GM18511 (cell line): ENCODE measurements at regions not wholly inside any gene's neighbourhood (a gene's known extent, or its start where the extent isn't known, plus 50 kb on each side); places are given as distances from the start of the nearest gene placed in this dataset.
"Not testable (repeated sequence)": the region's sequence is repeated elsewhere in the genome, so short reads cannot be mapped to it uniquely, and the experiment has no call there.

Experiments
- ATAC-seq: cut with Tn5 transposase; IDR thresholded peaks from one replicate; pipeline ENCODE4 v1.9.1; 2021; ENCODE audit warnings: mild to moderate bottlenecking, moderate library complexity; ENCODE audit not compliant: unreplicated experiment

DNA sequence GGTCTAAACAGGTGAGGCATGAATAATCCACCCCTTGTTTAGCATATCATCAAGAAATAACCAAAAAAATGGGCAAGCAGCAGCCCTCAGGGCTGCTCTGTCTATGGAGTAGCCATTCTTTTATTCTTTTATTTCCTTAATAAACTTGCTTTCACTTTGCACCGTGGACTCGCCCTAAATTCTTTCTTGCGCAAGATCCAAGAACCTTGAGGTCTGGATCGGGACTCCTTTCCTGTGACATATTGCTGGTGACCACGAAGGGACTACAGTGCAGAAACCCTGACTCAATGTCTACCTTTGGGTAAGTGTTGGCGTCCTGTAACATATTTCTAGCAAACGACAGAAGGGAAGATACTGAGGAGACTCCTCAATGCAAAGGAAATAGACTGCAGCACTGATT, 1099.2 kb downstream of the FAM181B start:
- no peak for ATAC-seq

DNA sequence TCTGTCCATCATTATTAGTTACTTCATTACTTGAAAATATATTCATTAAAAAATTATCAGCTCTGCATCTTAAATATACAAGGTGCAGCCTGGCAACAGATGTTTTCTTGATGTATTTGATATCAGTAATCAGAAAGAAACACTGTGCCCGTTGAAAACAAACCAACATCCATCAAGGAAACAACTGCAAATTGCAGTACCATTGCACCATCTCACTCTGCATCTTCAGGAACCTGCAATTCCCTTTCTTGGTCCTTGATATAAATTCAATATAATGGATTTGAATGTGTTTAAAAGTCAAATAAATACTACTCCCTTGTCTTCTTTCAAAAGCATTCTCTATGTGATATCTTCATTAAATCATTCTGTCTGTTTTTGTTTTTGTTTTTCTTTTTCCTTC, 1131.2 kb downstream of the FAM181B start:
- no peak for ATAC-seq

DNA sequence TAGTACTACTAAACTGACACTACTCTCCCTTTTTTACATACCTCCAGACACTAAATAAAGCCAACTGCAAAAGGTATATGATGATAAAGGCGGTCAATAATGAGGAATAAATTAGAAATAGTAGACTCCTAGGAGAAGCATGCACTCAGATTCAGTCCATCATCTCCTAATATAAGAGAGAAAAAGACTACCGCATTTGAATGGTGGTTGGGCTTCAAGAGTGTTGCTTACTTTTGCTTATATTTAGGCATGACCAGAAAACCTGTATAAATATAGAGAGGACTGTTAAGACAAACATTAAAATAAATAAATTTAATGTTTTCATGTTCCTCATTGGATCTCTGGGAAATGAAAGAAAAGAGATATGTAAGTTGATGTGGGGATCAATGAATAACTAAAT, 1137.0 kb downstream of the FAM181B start:
- no peak for ATAC-seq

- no peak for ATAC-seq
These were observed 1148.2 kb downstream of the FAM181B start for GRCh38 chr11:81585390-81585933.

- ATAC-seq, result no peak
These were observed 1154.3 kb downstream of the FAM181B start for GRCh38 chr11:81579339-81579738.

DNA sequence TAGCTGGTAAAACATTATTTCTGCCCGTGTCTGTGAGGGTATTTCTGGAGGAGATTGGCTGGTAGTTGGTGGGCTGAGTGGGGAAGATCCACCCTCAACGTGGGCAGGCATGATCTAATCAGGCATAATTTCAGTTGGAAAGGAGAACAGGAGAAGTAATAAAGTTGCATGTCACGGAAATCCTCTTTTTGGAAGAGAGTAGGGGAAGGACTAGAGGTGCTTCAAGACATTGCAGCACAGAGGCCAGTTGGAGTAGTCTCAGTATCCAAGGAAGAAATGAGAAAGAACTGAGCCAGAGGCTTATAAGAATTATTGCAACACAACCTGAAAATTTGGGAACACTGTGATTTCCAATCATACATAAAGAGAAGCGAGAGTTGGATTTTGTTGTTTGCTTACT, 1155.1 kb downstream of the FAM181B start:
- ATAC-seq, result no peak

GRCh38 chr11:81574301-81574700, 1159.4 kb downstream of the FAM181B start:
- no peak for ATAC-seq

GRCh38 chr11:81573367-81573766, 1160.3 kb downstream of the FAM181B start:
- ATAC-seq, result no peak

DNA sequence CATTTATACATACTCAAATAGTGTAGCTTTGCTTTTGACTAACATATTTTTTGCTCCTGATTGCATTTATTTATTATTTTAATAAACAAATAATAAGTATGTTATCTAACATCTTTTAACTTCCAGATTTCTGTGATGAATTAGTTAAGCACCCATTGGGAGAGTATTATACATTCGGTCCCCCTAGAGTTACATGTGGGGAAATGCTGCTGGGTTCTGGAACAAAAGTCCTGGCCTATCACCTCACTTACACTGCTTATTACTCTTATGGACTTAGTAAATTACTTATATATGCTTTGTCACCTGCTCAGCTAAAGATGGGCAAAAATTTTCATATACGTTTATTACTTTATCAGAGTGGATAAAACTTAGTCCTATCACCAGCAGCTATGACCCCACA, 1163.0 kb downstream of the FAM181B start:
- ATAC-seq, result no peak

DNA sequence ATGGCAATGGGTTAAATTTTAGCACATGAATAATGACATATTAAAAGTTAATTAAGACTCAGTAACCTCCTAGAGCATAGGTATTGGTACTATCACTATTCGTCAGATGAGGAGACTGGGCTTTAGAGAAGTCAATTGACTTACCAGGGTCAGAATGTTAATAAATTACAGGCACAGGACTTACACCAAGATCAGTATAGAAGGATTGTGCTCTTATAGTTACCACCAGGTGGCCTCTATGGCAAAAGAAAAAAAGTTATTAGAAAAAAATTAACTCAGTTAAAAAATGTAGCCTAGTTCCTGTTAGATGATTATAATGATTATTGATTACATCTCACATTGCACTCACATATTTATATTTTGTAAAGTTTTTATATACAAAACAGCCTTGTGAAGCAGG, 1163.7 kb downstream of the FAM181B start:
- no peak for ATAC-seq

GRCh38 chr11:81568918-81569317, 1164.7 kb downstream of the FAM181B start:
- ATAC-seq, result no peak

GRCh38 chr11:81548123-81548522, 1185.5 kb downstream of the FAM181B start:
- no peak for ATAC-seq

DNA sequence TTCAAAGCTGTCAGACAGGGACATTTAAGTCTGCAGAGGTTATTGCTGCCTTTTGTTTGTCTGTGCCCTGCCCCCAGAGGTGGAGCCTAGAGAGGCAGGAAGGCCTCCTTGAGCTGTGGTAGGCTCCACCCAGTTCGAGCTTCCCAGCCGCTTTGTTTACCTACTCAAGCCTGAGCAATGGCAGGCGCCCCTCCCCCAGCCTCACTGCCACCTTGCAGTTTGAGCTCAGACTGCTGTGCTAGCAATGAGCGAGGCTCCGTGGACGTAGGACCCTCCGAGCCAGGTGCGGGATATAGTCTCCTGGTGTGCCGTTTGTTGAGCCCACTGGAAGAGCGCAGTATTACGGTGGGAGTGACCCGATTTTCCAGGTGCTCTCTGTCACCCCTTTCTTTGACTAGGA, 1193.9 kb downstream of the FAM181B start:
- not testable (repeated sequence) for ATAC-seq

DNA sequence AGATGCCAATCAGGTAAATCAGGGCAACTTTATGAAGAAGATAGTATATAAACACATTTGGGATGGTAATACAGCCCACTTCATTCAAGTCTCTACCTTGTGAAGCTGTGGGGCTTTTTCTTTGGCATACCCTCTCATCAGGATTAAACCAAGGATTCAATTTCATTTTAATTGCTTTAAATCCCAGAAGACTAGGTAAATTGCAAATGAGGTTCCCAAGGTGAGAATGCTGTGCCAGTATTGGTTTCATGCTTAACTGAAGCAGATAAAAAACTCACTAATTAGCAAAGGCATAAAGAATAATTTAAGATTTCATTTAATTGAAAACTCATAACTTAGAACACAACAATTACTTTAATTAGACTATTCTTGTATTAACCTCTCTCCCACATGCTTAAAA, 1218.1 kb downstream of the FAM181B start:
- ATAC-seq, result no peak

DNA sequence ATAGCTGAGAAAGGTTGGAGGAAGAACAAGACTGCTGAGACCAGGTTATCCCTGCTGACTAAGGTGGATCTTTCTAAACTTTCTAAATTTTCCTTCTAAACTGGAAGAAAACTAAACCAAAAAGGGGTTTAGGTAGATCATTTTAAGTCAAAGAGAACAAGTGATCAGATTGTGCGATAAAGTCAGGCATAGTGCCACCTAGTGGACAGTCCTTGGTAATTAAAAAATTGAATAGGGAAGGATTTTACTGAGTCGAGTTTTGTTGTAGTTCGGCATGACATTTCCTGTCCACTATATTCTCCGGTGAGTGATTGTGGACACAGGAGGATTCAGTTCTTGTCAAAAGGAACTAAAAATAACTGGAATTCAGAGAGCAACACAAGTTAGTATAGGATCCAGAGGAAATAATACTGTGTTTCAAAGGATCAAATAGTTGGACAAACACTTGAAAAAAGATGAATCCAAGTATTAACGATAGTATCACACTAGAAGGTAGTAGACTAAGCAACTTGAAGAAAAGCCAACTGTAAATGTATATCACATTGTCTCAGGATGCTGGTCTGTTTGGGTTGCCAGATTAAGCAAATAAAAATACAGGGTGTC, 1236.4 kb downstream of the FAM181B start:
- ATAC-seq, result peak; percentile 74

GRCh38 chr11:81496601-81497000, 1237.1 kb downstream of the FAM181B start:
- ATAC-seq, result no peak

DNA sequence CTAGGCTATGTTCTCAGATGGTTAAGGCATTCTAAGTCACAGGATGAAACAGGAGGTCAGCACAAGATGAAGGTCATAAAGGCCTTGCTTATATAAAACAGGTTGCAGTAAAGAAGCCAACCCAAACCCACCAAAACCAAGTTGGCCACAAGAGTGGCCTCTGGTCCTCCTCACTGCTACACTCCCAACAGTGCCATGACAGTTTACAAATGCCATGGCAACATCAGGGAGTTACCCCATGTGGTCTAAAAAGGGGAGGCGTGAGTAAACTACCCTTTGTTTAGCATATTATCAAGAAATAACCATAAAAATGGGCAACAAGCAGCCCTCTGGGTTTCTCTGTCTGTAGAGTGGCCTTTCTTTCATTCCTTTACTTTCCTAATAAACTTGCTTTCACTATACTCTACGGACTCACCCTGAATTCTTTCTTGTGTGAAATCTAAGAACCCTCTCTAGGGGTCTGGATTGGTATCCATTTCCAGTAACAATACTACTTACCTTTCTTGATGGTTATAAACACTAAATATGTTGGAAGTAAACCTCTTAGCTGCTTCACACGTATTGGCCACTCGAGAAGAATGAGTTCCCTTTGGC, 1237.9 kb downstream of the FAM181B start:
- no peak for ATAC-seq

DNA sequence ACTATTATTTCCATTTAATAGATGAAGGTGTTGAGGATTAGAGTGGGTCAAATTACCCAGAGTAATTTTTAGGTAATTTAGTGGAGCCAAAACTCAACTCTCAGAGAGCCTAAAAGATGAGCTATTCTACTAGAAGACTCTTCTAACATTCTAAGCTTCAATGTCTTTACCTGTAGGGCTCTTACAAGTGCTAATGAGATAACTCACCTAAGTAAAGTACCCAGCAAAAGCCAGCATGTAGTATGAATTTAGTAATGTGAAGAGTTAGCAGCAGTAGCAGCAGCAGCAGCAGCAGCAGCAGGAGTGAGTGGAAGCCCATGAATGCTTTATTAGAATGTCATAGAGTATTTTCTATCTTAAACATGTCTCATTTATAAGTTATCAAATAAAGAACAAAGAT, 1239.2 kb downstream of the FAM181B start:
- no peak for ATAC-seq

DNA sequence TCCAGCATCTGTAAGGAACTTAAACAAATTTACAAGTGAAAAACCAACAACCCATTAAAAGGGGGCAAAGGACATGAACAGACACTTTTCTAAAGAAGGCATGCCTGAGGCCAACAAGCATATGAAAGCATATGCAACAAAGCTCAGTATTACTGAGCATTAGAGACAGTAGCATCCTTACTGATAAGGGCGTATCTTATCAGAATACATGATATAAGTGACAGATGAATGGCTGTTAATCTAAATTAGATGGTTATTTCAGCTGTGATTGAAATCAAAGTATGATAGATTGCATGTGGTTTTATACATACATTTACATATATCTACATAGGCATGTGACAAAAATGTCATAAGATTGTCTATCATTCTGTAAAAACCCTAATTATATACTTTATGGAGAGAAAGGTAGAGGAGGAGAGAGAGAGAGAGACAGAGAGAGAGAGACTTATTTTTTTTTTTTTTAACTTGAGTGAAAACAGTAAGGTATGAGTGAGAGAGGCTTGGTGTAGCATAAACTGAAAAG, 1240.7 kb downstream of the FAM181B start:
- no peak for ATAC-seq

GRCh38 chr11:81487109-81487508, 1246.6 kb downstream of the FAM181B start:
- ATAC-seq, result no peak

GRCh38 chr11:81484196-81484595, 1249.5 kb downstream of the FAM181B start:
- ATAC-seq, result no peak

DNA sequence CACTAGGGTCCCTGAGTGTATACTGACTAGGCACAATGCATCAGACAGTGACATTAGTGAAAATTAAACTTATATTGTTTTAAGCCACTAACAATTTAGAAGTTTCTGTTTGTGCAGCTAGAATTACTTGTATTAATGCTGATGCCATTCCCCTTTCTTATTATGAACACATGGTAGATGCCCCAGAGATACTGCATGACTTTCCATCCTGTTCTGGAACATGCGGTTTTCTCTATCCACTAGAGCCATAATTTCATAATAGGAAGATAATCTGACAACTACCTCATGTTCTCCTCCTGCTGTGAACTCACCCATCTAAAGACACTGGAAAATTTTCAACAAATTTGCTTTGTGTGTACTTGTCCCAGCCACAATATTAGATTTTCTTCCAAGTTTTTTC, 1256.4 kb downstream of the FAM181B start:
- no peak for ATAC-seq

- no peak for ATAC-seq
These were observed 1257.3 kb downstream of the FAM181B start for GRCh38 chr11:81476345-81476744.
